Activated T-cell treated with anti-CD3 and anti-CD28 coated beads, Interleukin-2, amount 50 U/mL, for 24 hours (primary cell): ENCODE measurements at regions not wholly inside any gene's neighbourhood (a gene's known extent, or its start where the extent isn't known, plus 50 kb on each side); places are given as distances from the start of the nearest gene placed in this dataset.
A peak's percentile ranks its signal among the peaks of the same experiment; 100 is the strongest.

Source experiments
- DNase-seq: peaks from one replicate; pipeline ENCODE4 v3.0.0-alpha.2; 2020
- H3K27ac Mint-ChIP-seq: 2 replicates; pipeline ENCODE4 v1.8.0; 2020; ENCODE audit warnings: mild to moderate bottlenecking, mixed read lengths
- H3K27me3 Mint-ChIP-seq: 2 replicates; pipeline ENCODE4 v1.8.0; 2020; ENCODE audit warnings: mixed read lengths
- H3K36me3 Mint-ChIP-seq: 2 replicates; pipeline ENCODE4 v1.8.0; 2020; ENCODE audit warnings: low read depth, mixed read lengths
- H3K4me1 Mint-ChIP-seq: 2 replicates; pipeline ENCODE4 v1.8.0; 2020; ENCODE audit warnings: low read depth, mixed read lengths
- H3K4me3 Mint-ChIP-seq: 2 replicates; pipeline ENCODE4 v1.8.0; 2020; ENCODE audit warnings: mild to moderate bottlenecking, moderate library complexity, mixed read lengths
- H3K9me3 Mint-ChIP-seq: 2 replicates; pipeline ENCODE4 v1.8.0; 2020; ENCODE audit warnings: mixed read lengths

- H3K9me3 Mint-ChIP-seq, result no peaks in the 10 kb centered on the region
- H3K27ac Mint-ChIP-seq, result no peak overlapping the region
- DNase-seq, result no peak
- H3K4me1 Mint-ChIP-seq, result no peaks in the 10 kb centered on the region
- H3K36me3 Mint-ChIP-seq, result no peaks in the 10 kb centered on the region
- H3K4me3 Mint-ChIP-seq, result no peak overlapping the region
- H3K27me3 Mint-ChIP-seq, result peaks cover 9% of the 10 kb centered on the region
Measured at GRCh38 chr9:113787871-113788270, 88.2 kb upstream of the ZNF618 start.

- H3K27ac Mint-ChIP-seq, result no peak overlapping the region
- no peaks in the 10 kb centered on the region for H3K4me1 Mint-ChIP-seq
- H3K4me3 Mint-ChIP-seq, result no peak overlapping the region
- DNase-seq, result no peak
- H3K36me3 Mint-ChIP-seq, result no peaks in the 10 kb centered on the region
- H3K27me3 Mint-ChIP-seq, result peaks cover 5% of the 10 kb centered on the region
- H3K9me3 Mint-ChIP-seq, result no peaks in the 10 kb centered on the region
Measured at GRCh38 chr9:113788616-113789330, 87.3 kb upstream of the ZNF618 start.

DNA sequence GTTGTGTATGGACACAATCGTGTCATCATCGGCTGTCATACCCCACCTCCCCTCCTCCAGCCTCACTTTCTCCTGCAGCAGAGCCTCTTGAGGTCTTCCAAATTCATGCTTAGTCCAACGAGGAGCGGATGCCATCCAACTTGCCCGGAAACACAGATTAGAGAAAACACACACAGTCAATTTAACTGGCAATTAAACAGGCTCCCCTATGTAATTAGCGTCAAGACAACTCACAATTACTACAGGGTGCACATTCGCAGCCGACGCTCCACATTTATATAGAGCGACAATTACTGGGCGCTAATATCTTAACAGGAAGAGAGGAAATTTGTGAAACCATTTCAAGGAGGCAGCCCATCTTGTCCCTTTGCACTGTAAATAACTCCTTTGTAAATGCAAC is 86.0 kb upstream of the ZNF618 start:
- no peaks in the 10 kb centered on the region for H3K9me3 Mint-ChIP-seq
- no peak overlapping the region for H3K4me3 Mint-ChIP-seq
- no peak overlapping the region for H3K27ac Mint-ChIP-seq
- no peak for DNase-seq
- no peaks in the 10 kb centered on the region for H3K4me1 Mint-ChIP-seq
- H3K36me3 Mint-ChIP-seq, result no peaks in the 10 kb centered on the region
- peaks cover 3% of the 10 kb centered on the region for H3K27me3 Mint-ChIP-seq

- Mint-ChIP-seq H3K27me3 (no peaks in the 10 kb centered on the region), H3K4me3 (no peak overlapping the region), H3K36me3 (no peaks in the 10 kb centered on the region), H3K27ac (no peak overlapping the region), H3K4me1 (no peaks in the 10 kb centered on the region), H3K9me3 (no peaks in the 10 kb centered on the region)
- DNase-seq, result no peak
Measured at GRCh38 chr9:113793558-113793957, 82.6 kb upstream of the ZNF618 start.

GRCh38 chr9:113794721-113795120 is 81.4 kb upstream of the ZNF618 start:
- Mint-ChIP-seq H3K4me1 (no peaks in the 10 kb centered on the region), H3K27ac (no peak overlapping the region), H3K36me3 (no peaks in the 10 kb centered on the region), H3K9me3 (no peaks in the 10 kb centered on the region), H3K27me3 (no peaks in the 10 kb centered on the region), H3K4me3 (no peak overlapping the region)
- DNase-seq, result no peak

- DNase-seq, result no peak
- no peak overlapping the region for H3K27ac Mint-ChIP-seq
- no peaks in the 10 kb centered on the region for H3K27me3 Mint-ChIP-seq
- H3K9me3 Mint-ChIP-seq, result no peaks in the 10 kb centered on the region
- no peaks in the 10 kb centered on the region for H3K4me1 Mint-ChIP-seq
- no peak overlapping the region for H3K4me3 Mint-ChIP-seq
- no peaks in the 10 kb centered on the region for H3K36me3 Mint-ChIP-seq
Measured at GRCh38 chr9:113795811-113796392, 80.2 kb upstream of the ZNF618 start.

- H3K27me3 Mint-ChIP-seq, result no peaks in the 10 kb centered on the region
- no peak overlapping the region for H3K27ac Mint-ChIP-seq
- H3K4me1 Mint-ChIP-seq, result no peaks in the 10 kb centered on the region
- no peaks in the 10 kb centered on the region for H3K9me3 Mint-ChIP-seq
- no peaks in the 10 kb centered on the region for H3K36me3 Mint-ChIP-seq
- DNase-seq, result no peak
- no peak overlapping the region for H3K4me3 Mint-ChIP-seq
Measured at GRCh38 chr9:113796646-113797426, 79.3 kb upstream of the ZNF618 start.

GRCh38 chr9:113798062-113799030 is 77.8 kb upstream of the ZNF618 start:
- DNase-seq, result no peak
- no peak overlapping the region for H3K4me3 Mint-ChIP-seq
- H3K4me1 Mint-ChIP-seq, result no peaks in the 10 kb centered on the region
- no peaks in the 10 kb centered on the region for H3K27me3 Mint-ChIP-seq
- H3K9me3 Mint-ChIP-seq, result no peaks in the 10 kb centered on the region
- no peaks in the 10 kb centered on the region for H3K36me3 Mint-ChIP-seq
- H3K27ac Mint-ChIP-seq, result no peak overlapping the region

DNA sequence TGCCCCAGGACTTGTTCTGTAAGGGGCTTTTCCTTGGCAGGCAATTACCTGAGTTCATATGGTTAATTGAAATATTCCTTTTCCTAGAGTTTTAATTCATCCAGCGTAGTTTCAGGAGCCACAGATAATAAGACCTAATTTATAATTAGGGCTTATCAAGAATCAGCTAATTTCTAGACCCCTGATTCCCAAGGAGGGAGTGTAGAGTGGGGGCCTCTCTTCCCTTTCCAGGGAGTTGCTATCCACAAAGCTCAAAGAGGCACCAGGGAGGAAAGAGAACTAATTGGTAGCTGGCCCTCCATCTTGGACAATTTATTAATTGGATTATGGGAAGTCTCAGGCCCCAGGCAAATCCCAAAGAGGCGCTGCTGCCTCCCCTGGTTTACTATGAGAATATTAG is 75.8 kb upstream of the ZNF618 start:
- no peaks in the 10 kb centered on the region for H3K4me1 Mint-ChIP-seq
- no peak overlapping the region for H3K27ac Mint-ChIP-seq
- H3K4me3 Mint-ChIP-seq, result no peak overlapping the region
- no peaks in the 10 kb centered on the region for H3K27me3 Mint-ChIP-seq
- no peaks in the 10 kb centered on the region for H3K9me3 Mint-ChIP-seq
- no peaks in the 10 kb centered on the region for H3K36me3 Mint-ChIP-seq
- DNase-seq, result no peak

- H3K4me3 Mint-ChIP-seq, result no peak overlapping the region
- DNase-seq, result no peak
Measured at GRCh38 chr9:113803811-113804589, 72.1 kb upstream of the ZNF618 start.

DNA sequence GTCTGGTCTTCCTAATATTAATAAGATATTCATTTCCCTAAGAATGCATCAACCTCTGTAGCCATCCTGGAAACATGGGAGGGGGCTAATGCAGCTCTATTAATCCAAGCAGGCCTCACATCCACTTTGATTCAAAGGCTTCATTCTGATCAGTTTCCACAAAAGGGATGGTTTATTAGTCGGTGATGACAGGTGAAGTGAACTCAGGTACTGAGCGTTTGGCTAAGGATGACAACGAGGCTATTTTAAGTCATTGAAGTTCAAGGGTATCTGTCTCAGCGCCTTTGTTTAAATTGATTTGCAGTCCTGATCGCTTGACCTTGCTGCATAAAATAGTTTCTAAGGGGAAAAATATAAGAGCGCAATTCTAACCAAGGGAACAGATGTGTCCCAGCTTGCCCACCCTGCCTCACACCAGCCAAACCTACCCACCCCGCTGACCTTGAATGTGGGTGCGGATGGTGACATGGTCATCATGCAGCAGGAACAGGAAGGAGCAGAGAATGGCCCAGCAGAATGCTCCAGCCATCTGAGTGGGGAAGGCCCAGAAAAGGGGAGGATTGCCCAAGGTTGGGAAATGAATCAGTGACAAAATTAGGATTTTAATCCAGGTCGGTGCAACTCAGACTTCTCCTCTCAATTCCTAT is 70.5 kb upstream of the ZNF618 start:
- no peaks in the 10 kb centered on the region for H3K9me3 Mint-ChIP-seq
- no peak for DNase-seq

More at GRCh38 chr9:113803811-113804589, 72.1 kb upstream of the ZNF618 start:
- H3K27ac Mint-ChIP-seq, result no peak overlapping the region
- H3K9me3 Mint-ChIP-seq, result no peaks in the 10 kb centered on the region
- no peaks in the 10 kb centered on the region for H3K4me1 Mint-ChIP-seq
- H3K36me3 Mint-ChIP-seq, result no peaks in the 10 kb centered on the region
- peaks cover 14% of the 10 kb centered on the region for H3K27me3 Mint-ChIP-seq

DNA sequence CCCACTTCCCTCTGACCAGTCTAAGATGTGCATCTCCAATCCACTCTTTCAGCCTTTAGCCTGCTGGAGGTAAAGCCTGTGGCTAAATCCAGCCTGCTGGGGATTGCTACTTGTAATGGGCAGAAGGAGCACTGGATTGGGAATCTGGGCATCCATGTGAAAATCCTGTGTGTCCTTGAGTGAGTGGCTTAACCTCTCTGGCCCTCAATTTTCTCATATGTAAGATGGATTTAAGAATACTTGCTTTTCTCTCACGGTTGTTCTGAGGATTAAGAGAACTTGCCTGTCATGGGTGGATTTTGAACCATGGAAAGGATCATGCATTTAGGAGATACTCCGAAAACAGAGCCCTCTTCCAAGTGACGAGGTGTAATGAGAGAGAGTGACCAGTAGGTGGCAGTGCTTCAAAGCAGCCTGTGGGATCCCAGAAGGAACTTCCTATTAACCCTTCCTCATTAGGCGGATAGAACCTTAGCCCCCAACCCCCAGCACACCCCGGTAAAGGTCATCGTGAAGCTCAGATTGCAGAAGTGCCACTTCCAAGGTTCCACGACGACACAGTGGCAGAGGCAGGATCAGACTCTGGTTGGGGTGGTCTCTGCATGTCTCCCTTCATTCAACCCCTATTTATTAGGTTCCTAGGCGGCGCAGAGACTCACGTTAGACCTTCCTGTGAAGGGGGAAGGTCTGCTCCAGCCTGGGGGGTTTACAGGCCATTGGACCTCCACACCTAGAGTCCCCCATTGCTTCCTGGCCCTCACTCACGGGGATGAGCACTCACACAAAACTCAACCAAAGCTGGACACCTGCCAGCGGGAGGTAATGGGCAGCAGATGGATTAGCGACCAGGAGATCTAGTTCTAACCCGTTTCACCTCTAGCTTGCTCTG is 68.7 kb upstream of the ZNF618 start:
- no peaks in the 10 kb centered on the region for H3K9me3 Mint-ChIP-seq
- H3K36me3 Mint-ChIP-seq, result no peaks in the 10 kb centered on the region
- H3K4me3 Mint-ChIP-seq, result no peak overlapping the region
- peak; percentile 36 for DNase-seq
- no peak overlapping the region for H3K27ac Mint-ChIP-seq
- peaks cover 18% of the 10 kb centered on the region for H3K27me3 Mint-ChIP-seq
- no peaks in the 10 kb centered on the region for H3K4me1 Mint-ChIP-seq

More for the DNA sequence above, 70.5 kb upstream of the ZNF618 start:
- Mint-ChIP-seq H3K27me3 (peaks cover 14% of the 10 kb centered on the region), H3K4me1 (no peaks in the 10 kb centered on the region), H3K36me3 (no peaks in the 10 kb centered on the region), H3K27ac (no peak overlapping the region), H3K4me3 (no peak overlapping the region)
